ENCODE measurements at regions not wholly inside any gene's neighbourhood (a gene's known extent, or its start where the extent isn't known, plus 50 kb on each side); places are given as distances from the start of the nearest gene placed in this dataset.

- DNase-seq = no peak
Measured at GRCh38 chr1:69504730-69505252, 62.9 kb upstream of the LRRC7 start.

- DNase-seq = no peak
Measured at GRCh38 chr1:69506311-69506710, 61.4 kb upstream of the LRRC7 start.

GRCh38 chr1:69506721-69507120 is 61.0 kb upstream of the LRRC7 start:
- no peak for DNase-seq

- no peak for DNase-seq
Measured at GRCh38 chr1:69510026-69510425, 57.7 kb upstream of the LRRC7 start.

- no peak for DNase-seq
Measured at GRCh38 chr1:69511426-69512192, 56.1 kb upstream of the LRRC7 start.

GRCh38 chr1:69513601-69514000 is 54.1 kb upstream of the LRRC7 start:
- DNase-seq = no peak
